Effector memory CD4-positive, alpha-beta T cell (primary cell): ENCODE measurements at regions not wholly inside any gene's neighbourhood (a gene's known extent, or its start where the extent isn't known, plus 50 kb on each side); places are given as distances from the start of the nearest gene placed in this dataset.
A peak's percentile ranks its signal among the peaks of the same experiment; 100 is the strongest.

Source experiments
- DNase-seq, 3 donors: peaks; one replicate each; pipeline ENCODE4 v3.0.0-alpha.2; 2020
- H3K27ac ChIP-seq: 2 replicates; pipeline ENCODE4 v1.7.0; 2013; ENCODE audit warnings: mild to moderate bottlenecking, low read length, moderate library complexity; ENCODE audit not compliant: insufficient read depth, poor library complexity, severe bottlenecking
- H3K27me3 ChIP-seq: replicated peaks from 2 replicates; pipeline ENCODE4 v1.7.0; 2013; ENCODE audit warnings: mild to moderate bottlenecking, low read length; ENCODE audit not compliant: insufficient read depth, control insufficient read depth, poor library complexity, severe bottlenecking
- H3K36me3 ChIP-seq: 2 replicates; pipeline ENCODE4 v1.7.0; 2013; ENCODE audit warnings: mild to moderate bottlenecking, low read length, moderate library complexity; ENCODE audit not compliant: control insufficient read depth, insufficient read depth
- H3K4me1 ChIP-seq: 2 replicates; pipeline ENCODE4 v1.7.0; 2013; ENCODE audit warnings: low read length, mild to moderate bottlenecking; ENCODE audit not compliant: control insufficient read depth, insufficient read depth, poor library complexity, severe bottlenecking
- H3K4me3 ChIP-seq: 2 replicates; pipeline ENCODE4 v1.7.0; 2013; ENCODE audit warnings: low read length, low read depth, mild to moderate bottlenecking; ENCODE audit not compliant: insufficient read depth, poor library complexity, severe bottlenecking
- H3K9me3 ChIP-seq: 2 replicates; pipeline ENCODE4 v1.7.0; 2013; ENCODE audit warnings: mild to moderate bottlenecking, low read length, moderate library complexity; ENCODE audit not compliant: control insufficient read depth

- no peak for DNase-seq
- Histone ChIP-seq H3K27ac (no peak overlapping the region), H3K4me3 (no peak overlapping the region), H3K27me3 (peaks cover 3% of the 10 kb centered on the region), H3K9me3 (no peaks in the 10 kb centered on the region), H3K36me3 (no peaks in the 10 kb centered on the region), H3K4me1 (no peaks in the 10 kb centered on the region)
These were observed 422.8 kb upstream of the ZMIZ1 start for GRCh38 chr10:78645975-78646374.

- Histone ChIP-seq H3K9me3 (no peaks in the 10 kb centered on the region), H3K4me1 (no peaks in the 10 kb centered on the region), H3K27ac (no peak overlapping the region), H3K36me3 (no peaks in the 10 kb centered on the region), H3K4me3 (no peak overlapping the region), H3K27me3 (peaks cover 3% of the 10 kb centered on the region)
- no peak for DNase-seq
These were observed 420.4 kb upstream of the ZMIZ1 start for GRCh38 chr10:78648256-78648860.

- Histone ChIP-seq H3K4me1 (no peaks in the 10 kb centered on the region), H3K36me3 (no peaks in the 10 kb centered on the region), H3K27me3 (peaks cover 3% of the 10 kb centered on the region), H3K9me3 (no peaks in the 10 kb centered on the region), H3K27ac (no peak overlapping the region), H3K4me3 (no peak overlapping the region)
- DNase-seq = no peak
These were observed 419.3 kb upstream of the ZMIZ1 start for GRCh38 chr10:78649429-78649828.

GRCh38 chr10:78650122-78650521, 418.6 kb upstream of the ZMIZ1 start:
- Histone ChIP-seq H3K27ac (no peak overlapping the region), H3K4me3 (no peak overlapping the region), H3K4me1 (no peaks in the 10 kb centered on the region), H3K27me3 (peaks cover 3% of the 10 kb centered on the region), H3K36me3 (no peaks in the 10 kb centered on the region), H3K9me3 (no peaks in the 10 kb centered on the region)
- DNase-seq = no peak

GRCh38 chr10:78651287-78651686, 417.5 kb upstream of the ZMIZ1 start:
- no peak overlapping the region for H3K27ac ChIP-seq
- DNase-seq = no peak
- no peaks in the 10 kb centered on the region for H3K4me1 ChIP-seq
- no peaks in the 10 kb centered on the region for H3K36me3 ChIP-seq
- H3K9me3 ChIP-seq = no peaks in the 10 kb centered on the region
- peaks cover 3% of the 10 kb centered on the region for H3K27me3 ChIP-seq
- no peak overlapping the region for H3K4me3 ChIP-seq

- DNase-seq = no peak
- no peak overlapping the region for H3K27ac ChIP-seq
- no peak overlapping the region for H3K4me3 ChIP-seq
- no peaks in the 10 kb centered on the region for H3K4me1 ChIP-seq
- peaks cover 3% of the 10 kb centered on the region for H3K27me3 ChIP-seq
- H3K9me3 ChIP-seq = no peaks in the 10 kb centered on the region
- no peaks in the 10 kb centered on the region for H3K36me3 ChIP-seq
These were observed 415.2 kb upstream of the ZMIZ1 start for GRCh38 chr10:78653555-78653954.

GRCh38 chr10:78654047-78654590, 414.6 kb upstream of the ZMIZ1 start:
- H3K27me3 ChIP-seq = peaks cover 3% of the 10 kb centered on the region
- H3K4me1 ChIP-seq = no peaks in the 10 kb centered on the region
- DNase-seq = no peak
- no peaks in the 10 kb centered on the region for H3K9me3 ChIP-seq
- no peaks in the 10 kb centered on the region for H3K36me3 ChIP-seq
- H3K4me3 ChIP-seq = no peak overlapping the region
- H3K27ac ChIP-seq = no peak overlapping the region

GRCh38 chr10:78655979-78656378, 412.8 kb upstream of the ZMIZ1 start:
- no peak overlapping the region for H3K27ac ChIP-seq
- DNase-seq = no peak
- no peak overlapping the region for H3K4me3 ChIP-seq
- H3K4me1 ChIP-seq = no peaks in the 10 kb centered on the region
- H3K9me3 ChIP-seq = no peaks in the 10 kb centered on the region
- no peaks in the 10 kb centered on the region for H3K36me3 ChIP-seq
- H3K27me3 ChIP-seq = no peaks in the 10 kb centered on the region

GRCh38 chr10:78656417-78657162, 412.2 kb upstream of the ZMIZ1 start:
- no peak for DNase-seq
- no peak overlapping the region for H3K27ac ChIP-seq

GRCh38 chr10:78657163-78657861, 411.5 kb upstream of the ZMIZ1 start:
- Histone ChIP-seq H3K9me3 (no peaks in the 10 kb centered on the region), H3K27me3 (no peaks in the 10 kb centered on the region), H3K27ac (no peak overlapping the region), H3K4me3 (no peak overlapping the region), H3K36me3 (no peaks in the 10 kb centered on the region), H3K4me1 (no peaks in the 10 kb centered on the region)
- DNase-seq = peak in 2 of 3 donors; percentile 1 to 30

More at GRCh38 chr10:78656417-78657162, 412.2 kb upstream of the ZMIZ1 start:
- Histone ChIP-seq H3K36me3 (no peaks in the 10 kb centered on the region), H3K9me3 (no peaks in the 10 kb centered on the region), H3K27me3 (no peaks in the 10 kb centered on the region), H3K4me3 (no peak overlapping the region), H3K4me1 (no peaks in the 10 kb centered on the region)
